GM21381 (cell line): ENCODE measurements at regions not wholly inside any gene's neighbourhood (a gene's known extent, or its start where the extent isn't known, plus 50 kb on each side); places are given as distances from the start of the nearest gene placed in this dataset.

Experiments
- ATAC-seq: cut with Tn5 transposase; IDR thresholded peaks from one replicate; pipeline ENCODE4 v1.9.1; 2021; ENCODE audit warnings: mild to moderate bottlenecking, moderate library complexity; ENCODE audit not compliant: unreplicated experiment

DNA sequence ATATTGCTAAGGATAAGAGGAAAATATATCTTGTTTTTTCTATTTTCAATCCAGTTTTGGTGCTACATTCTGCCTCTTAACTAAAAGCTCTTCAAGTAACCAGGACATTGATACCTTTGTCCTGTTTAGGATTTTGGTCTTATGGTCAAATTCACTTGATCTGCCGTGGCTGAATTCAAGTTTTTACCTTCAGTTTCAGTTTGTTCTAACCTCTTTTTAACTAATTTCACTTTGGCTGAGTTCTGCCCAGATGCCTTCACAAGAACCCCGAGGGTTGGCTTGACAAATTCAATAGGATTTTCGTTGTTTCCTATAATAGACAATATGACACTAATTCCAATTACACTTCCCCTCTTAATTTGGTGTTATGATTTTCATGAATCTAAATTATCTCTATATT lies 84.5 kb upstream of the C1orf21 start:
- ATAC-seq, result no peak

DNA sequence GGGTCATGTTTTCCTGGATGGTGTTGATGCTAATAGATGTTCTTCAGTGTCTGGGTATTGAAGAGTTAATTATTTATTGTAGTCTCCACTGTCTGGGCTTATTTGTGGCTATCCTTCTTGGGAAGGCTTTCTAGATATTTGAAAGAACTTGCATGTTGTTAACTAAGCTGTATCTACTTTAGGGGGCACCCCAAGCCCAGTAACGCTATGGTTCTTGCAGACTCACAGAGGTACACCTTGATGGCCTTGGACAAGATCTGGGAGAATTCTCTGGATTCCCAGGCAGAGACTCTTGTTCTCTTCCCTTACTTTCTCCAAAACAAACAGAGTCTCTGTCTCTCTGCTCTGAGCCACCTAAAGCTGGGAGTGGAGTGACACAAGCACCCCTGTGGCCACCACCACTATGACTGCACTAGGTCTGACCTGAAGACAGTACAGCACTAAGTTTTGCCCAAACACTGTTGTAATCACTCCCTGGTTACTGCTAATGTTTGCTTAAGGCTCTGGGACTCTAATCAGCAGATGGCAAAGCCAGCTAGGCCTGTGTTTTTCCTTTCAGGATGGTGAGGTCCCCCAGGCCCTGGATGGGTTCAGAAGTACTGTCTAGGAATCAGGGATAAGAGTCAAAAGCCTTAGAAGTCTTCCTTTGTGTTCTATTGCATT lies 76.5 kb upstream of the C1orf21 start:
- no peak for ATAC-seq

DNA sequence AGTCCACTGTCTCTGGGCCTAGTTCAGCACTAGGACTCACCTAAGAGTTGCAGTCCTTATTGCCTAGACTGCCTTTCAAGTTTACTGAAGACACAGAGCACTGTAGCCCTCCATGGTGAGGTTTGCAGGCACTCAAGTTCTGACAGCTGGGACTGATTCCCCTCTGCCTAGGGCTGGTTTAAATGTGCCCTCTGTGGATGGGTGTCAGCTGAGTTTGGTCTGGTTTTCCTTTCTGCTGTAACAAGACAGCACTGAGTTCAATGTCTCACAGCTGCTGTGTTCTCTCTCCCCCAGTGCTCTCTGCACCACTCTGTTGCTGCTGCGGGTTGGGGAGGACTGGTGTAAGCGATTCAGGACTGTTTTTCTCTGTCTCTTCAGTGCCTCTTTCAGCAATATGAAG lies 75.2 kb upstream of the C1orf21 start:
- ATAC-seq, result no peak

DNA sequence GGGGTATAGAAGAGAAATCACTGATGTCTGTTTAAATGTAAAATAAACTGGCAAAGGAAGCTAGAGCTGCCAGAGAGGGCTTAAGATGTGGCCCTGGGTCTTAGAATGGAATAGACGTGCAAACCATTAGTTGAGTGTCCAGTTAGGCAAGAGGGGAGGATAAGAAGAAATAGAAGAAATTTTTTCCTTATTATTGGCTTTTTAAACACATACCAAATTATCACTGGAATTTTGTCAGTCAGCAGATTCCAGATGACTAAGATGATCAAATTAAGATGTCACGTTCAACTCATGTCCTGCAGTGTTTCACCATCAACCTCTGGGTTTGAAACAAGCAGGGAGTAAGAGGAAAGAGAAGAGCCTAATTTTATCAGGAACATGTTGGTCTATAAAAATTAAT lies 71.6 kb upstream of the C1orf21 start:
- no peak for ATAC-seq

DNA sequence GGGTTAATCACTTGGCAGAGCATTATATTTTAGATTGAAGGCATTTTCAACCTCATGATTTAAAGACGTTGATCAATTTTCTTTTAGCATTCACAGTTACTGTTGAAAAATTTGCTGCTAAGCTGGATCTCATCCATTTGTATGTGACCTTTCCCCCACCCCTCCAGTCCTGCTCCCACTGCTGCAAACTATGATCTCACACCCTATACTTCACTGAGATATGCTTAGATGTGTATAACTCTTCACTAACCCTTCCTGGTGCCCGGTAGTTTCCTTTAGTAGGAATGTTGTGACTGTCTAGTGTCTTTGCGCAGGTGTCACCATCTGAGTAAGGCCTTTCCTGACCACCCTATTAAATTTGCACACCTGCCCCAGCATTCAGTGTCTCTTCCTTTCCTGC lies 67.0 kb upstream of the C1orf21 start:
- no peak for ATAC-seq

DNA sequence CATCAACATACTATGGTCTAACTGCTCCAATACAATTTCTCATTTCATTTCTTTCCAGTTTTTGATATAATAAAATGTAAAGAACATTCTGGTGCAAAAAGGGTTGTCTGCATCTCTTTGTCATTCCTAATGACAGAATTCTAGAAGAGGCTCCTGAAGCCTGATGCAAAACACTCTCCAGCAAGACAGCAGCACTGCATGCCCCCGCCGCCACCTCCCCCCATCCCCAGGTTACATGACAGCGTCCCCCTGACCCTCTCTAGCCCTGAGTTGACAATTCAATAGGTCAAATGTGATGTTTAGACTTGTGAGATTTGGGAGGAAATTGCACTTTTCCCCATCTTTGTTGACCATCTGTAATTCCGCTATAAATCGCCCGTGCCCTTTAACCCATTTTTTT lies 64.6 kb upstream of the C1orf21 start:
- ATAC-seq, result no peak

DNA sequence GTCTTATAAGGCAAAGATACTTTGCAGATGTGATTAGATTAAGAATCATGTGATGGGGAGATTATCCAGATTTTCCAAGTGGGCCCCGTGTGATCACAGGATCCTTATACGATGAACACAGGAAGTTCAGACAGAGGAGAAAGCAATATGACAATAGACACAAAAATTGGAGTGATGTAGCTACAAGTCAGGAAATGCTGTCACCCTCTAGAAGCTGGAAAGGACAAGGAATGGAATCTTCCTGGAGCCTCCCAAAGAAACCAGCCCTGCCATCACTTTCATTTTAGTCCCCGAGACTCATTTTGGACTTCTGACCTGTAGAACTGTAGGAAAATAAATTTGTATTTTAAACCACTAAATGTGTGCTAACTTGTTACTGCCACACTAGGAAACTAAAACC lies 61.9 kb upstream of the C1orf21 start:
- no peak for ATAC-seq

DNA sequence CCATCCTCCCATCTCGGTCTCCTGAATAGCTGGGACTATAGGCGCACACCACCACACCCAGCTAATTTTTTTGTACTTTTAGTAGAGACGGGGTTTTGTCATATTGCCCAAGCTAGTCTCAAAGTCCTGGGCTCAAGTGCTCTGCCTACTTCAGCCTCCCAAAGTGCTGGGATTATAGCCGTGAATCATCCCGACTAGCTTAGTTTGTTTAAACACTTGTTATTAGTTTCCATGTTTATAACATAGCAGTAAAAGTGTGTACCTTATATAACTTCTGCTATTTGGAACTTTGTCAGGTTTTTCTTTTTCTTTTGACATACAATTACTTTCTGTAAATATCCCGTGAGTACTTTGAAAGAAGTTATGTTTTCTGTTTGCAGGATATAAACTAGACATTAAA lies 60.6 kb upstream of the C1orf21 start:
- ATAC-seq, result no peak

DNA sequence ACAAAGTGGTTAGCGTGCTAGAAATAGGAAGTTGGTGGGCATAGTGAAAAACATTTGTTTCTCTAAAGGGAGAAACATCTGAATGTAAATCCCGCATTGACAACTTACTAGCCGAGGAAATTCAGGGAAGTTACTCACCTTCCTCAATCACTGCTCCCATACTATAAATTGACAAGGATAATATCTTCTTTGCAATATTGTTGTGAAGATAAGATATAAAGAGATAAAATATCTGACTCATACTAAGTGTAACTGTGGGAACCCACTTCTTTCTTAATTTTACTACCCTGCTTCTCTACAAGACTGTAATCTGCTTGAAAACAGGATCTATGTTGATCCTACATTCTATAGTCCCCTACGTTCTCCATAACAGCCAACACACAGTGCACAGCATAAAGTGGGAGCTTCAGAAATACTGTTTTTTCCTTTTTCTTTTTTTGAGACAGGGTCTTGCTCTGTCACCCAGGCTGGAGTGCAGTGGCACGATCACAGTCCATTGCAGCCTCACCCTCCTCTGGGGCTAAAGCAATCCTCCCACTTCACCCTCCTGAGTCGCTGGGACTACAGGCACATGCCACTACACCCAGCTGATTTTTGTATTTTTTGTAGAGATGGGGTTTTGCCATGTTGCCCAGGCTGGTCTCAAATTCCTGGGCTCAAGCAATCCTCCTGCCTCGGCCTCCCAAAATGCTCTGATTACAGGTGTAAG lies 57.4 kb upstream of the C1orf21 start:
- no peak for ATAC-seq

DNA sequence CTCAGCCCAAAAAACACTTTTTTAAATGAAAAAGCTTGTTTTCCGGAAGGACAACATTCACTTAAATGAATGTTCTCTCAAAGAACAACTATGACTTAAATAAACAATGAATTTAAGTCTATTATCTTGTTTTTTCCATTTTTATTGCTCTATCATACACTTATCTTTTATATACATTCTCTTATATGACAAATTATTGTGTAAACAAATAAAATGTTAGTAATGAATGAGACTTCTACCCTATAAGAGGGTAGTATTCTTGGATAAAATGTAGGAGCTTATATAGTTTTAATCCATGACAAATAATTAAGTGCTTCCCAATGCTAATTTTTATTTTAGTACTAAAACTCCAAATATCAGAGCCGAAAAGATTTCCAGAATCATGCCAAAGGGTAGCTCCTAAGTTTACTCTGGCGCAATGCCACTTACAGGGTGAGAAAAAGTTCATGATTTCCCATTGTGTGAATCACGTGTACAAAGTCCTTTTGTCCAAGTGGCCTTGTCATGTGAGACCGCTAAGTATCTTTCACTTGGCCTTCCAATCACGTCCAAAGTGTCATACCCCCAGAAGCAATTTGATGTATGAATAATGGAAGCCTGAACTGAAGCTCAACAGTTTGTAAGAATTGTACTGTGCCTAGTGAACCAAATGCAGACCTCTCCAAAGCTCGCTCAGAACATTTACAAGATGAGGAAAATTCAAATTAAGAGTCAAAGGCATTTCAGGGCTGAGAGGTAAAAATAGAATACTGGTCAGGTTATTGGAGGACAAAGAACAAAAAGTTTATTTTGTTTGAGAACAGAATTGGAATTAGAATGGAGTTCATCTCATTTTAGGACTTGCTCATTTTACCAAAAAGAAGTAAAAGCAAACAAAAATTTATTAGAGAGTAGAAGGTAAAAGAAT lies 56.6 kb upstream of the C1orf21 start:
- ATAC-seq, result no peak

DNA sequence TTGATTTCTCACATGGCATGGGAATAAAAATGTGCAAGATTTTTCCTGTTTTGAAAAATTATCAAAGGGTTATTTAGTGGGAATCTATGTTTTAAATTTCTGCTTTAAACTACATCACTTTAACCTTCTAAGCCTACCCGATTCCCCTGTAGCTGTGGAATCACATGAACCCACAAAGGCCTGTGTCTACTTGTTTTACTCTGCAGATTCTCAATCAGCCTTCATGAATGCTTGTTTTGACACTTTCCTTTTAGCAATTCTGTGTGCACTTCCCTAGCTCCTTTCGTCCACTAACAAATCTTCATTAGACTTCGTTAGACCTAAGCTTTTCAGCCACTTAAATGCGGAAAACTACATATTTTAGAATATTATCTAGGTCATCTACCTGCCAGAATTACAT lies 56.0 kb upstream of the C1orf21 start:
- ATAC-seq, result no peak
